H54 (cell line): ENCODE measurements at regions not wholly inside any gene's neighbourhood (a gene's known extent, or its start where the extent isn't known, plus 50 kb on each side); places are given as distances from the start of the nearest gene placed in this dataset.

Experiments
- DNase-seq: peaks from one replicate; pipeline ENCODE4 v3.0.0; 2011; ENCODE audit warnings: low spot score, mixed read lengths; ENCODE audit not compliant: insufficient read length
- FAIRE-seq: peaks from 3 replicates; lab custom pipeline; 2011; peaks lifted over from hg19 to GRCh38; lab: Jason Lieb, UNC
- POLR2A ChIP-seq: IDR thresholded peaks from 2 replicates; pipeline ENCODE4 v1.6.1; 2011; ENCODE audit warnings: low read depth, mild to moderate bottlenecking, low read length

DNA sequence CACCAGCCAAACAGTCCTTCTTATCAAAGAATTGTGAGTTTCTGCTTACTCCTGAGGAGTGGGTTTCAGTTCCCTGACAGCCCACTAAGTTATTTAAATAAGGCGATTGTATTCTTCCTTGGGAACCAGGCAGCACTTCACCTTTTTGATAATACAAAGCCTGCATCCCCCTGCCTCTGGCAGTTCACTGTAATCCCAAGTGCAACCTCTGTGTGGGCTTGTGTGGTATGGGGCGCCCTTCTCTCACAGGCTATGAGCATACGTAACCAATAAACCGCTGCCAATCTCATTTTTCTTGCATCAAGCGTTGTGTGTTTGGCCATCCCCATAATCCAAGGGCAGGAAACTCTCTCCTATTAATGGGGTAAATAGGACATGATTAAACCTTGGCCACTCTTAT lies 1025.6 kb downstream of the NSUN3 start:
- no peak for FAIRE-seq
- no peak for TF ChIP-seq POLR2A
- no peak for DNase-seq

- no peak for DNase-seq
- FAIRE-seq, result no peak
- no peak for TF ChIP-seq POLR2A
These were observed 1034.6 kb downstream of the NSUN3 start for GRCh38 chr3:95097493-95097892.

GRCh38 chr3:95120921-95121320 lies 1058.1 kb downstream of the NSUN3 start:
- no peak for FAIRE-seq
- TF ChIP-seq POLR2A, result no peak

GRCh38 chr3:95123104-95123503 lies 1060.2 kb downstream of the NSUN3 start:
- DNase-seq, result no peak
- FAIRE-seq, result no peak
- TF ChIP-seq POLR2A, result no peak

More at GRCh38 chr3:95120921-95121320, 1058.1 kb downstream of the NSUN3 start:
- no peak for DNase-seq

- TF ChIP-seq POLR2A, result no peak
- no peak for DNase-seq
- peak; percentile 45 for FAIRE-seq
These were observed 1072.0 kb downstream of the NSUN3 start for GRCh38 chr3:95134693-95135413.

GRCh38 chr3:95148107-95148506 lies 1085.2 kb downstream of the NSUN3 start:
- TF ChIP-seq POLR2A, result no peak

DNA sequence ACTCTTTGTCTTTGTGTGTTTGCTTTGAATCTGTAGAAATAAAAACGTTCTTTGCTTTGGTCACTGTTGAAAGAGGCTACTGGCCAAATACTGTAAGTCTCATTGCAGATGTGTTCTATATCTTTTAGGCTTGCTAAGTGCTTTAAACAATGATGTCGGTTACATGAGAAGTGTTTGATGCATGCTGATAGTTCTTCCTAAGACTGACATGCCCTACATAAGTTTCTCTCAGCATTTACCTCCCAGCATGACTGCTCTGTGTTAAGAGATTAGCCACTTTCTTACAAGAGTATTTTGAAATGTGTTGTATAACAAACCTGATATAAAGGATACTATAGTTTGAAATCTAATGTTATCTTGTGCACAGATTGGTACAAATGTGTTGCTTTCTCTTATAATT lies 1088.7 kb downstream of the NSUN3 start:
- DNase-seq, result no peak
- no peak for TF ChIP-seq POLR2A
- FAIRE-seq, result no peak

More at GRCh38 chr3:95148107-95148506, 1085.2 kb downstream of the NSUN3 start:
- no peak for DNase-seq
- no peak for FAIRE-seq

GRCh38 chr3:95154766-95155165 lies 1091.9 kb downstream of the NSUN3 start:
- FAIRE-seq (peak; percentile 90), DNase-seq (no peak)
- TF ChIP-seq POLR2A, result no peak

DNA sequence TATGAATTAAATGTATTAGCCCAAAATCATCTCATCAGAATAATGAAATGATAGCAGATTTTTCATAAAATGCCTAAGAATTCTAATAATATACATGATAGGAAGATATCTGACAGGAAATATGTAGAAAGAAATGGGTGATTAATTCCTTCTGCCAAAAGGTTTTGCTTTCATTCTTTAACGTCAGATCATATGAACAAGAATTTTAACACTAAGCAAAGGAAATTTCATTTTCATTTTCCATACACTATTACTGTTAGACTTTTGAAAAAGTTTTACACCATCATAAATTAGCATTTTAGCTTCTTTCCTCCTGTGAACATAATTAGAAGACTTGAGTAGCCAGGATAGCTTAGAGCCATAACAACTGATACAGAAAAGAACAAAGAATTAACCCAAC lies 1099.9 kb downstream of the NSUN3 start:
- no peak for TF ChIP-seq POLR2A
- FAIRE-seq, result no peak
- no peak for DNase-seq

DNA sequence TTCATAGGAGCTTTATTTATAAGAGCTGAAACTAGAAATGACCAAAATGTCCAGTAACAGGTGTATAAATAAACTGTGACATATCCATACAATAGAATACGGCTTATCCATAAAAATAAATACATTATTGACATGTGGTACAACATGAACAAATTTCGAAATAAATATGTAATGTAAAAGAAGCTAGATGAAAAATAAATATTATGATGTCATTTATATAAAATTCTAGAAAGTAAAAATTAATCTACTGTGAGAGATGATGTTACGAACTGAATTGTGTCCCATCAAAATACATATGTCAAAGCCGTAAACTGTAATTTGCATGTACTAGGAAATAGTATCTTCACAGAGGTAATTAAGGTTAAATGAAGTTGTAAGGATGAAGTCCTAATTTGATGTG lies 1104.9 kb downstream of the NSUN3 start:
- no peak for DNase-seq
- FAIRE-seq, result no peak
- TF ChIP-seq POLR2A, result no peak

DNA sequence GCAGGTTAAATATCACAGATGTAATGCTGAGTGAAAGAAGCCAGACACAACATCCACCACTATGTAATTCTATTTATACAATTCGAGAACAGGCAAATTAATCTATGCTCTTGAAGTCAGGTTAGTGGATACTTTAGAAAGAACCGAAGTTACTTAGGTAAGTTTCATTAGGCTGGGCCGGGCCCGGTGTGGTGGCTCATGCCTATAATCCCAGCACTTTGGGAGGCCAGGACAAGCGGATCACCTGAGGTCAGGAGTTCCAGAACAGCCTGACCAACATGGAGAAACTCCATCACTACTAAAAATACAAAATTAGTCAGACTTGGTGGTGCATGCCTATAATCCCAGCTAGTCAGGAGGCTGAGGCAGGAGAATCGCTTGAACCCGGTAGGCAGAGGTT lies 1105.7 kb downstream of the NSUN3 start:
- FAIRE-seq, result no peak
- DNase-seq, result no peak
- no peak for TF ChIP-seq POLR2A

GRCh38 chr3:95172164-95172943 lies 1109.5 kb downstream of the NSUN3 start:
- FAIRE-seq (no peak), DNase-seq (no peak)
- TF ChIP-seq POLR2A, result no peak

DNA sequence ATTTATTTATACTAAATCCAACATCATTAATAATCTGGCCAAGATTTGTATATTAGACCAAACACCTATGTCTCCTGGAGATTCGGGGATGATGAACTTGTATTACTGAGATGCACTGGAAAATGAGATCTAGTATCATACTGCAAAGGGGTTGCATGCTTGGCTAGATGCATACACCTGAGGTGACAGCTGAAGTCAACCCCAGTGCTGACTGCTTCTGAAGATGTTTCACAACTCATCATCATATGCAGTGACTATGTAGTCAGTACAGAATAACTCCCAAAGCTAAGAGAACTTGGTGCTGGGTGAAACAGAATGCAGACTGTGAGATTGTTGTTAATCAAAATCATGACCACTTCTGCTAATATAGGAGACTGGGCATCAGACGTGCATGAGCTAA lies 1114.2 kb downstream of the NSUN3 start:
- DNase-seq, result no peak
- FAIRE-seq, result no peak
- no peak for TF ChIP-seq POLR2A

DNA sequence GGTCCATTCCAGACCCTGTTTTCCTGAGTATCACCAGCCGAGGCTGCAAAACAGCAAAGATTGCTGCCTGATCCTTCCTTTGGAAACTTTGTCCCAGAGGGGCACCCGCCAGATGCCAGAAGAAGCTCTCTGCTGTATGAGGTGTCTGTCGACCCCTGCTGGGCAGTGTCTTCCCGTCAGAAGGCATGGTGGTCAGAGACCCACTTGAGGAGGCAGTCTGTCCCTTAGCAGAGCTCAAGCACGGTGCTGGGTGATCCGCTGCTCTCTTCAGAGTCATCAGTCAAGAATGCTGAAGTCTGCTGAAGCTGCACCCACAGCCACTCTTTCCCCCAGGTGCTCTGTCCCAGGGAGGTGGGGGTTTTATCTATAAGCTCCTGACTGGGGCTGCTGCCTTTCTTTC lies 1121.2 kb downstream of the NSUN3 start:
- FAIRE-seq, result no peak
- TF ChIP-seq POLR2A, result no peak
- DNase-seq, result no peak
